PFSK-1 (cell line): ENCODE measurements at regions not wholly inside any gene's neighbourhood (a gene's known extent, or its start where the extent isn't known, plus 50 kb on each side); places are given as distances from the start of the nearest gene placed in this dataset.

Experiments
- POLR2AphosphoS5 ChIP-seq: IDR thresholded peaks from 2 replicates; pipeline ENCODE4 v1.6.1; 2012; ENCODE audit warnings: low read depth, mild to moderate bottlenecking, control low read depth, low read length, moderate library complexity
- REST ChIP-seq, 2 experiments: IDR thresholded peaks; 2 replicates each; pipeline versions ENCODE4 v1.6.1 to v1.8.0; 2011 to 2012; ENCODE audit warnings: low read depth in 2 of 2, low read length in 2 of 2, control low read depth in 1 of 2, inconsistent platforms in 1 of 2, mild to moderate bottlenecking in 1 of 2, moderate library complexity in 1 of 2; ENCODE audit not compliant: insufficient read depth in 1 of 2
- SIN3A ChIP-seq: IDR thresholded peaks from 2 replicates; pipeline ENCODE4 v1.6.1; 2012; ENCODE audit warnings: mild to moderate bottlenecking, low read length, moderate library complexity, borderline replicate concordance; ENCODE audit not compliant: insufficient read depth
- TAF1 ChIP-seq: IDR thresholded peaks from 2 replicates; pipeline ENCODE4 v1.6.1; 2012; ENCODE audit warnings: low read length, control low read depth, borderline replicate concordance; ENCODE audit not compliant: insufficient read depth

- no peak for TF ChIP-seq SIN3A
- no peak for TF ChIP-seq POLR2AphosphoS5
- TF ChIP-seq TAF1 = no peak
- no peak for TF ChIP-seq REST (IDR thresholded peaks at IDR 0.05; ENCODE audit: insufficient read depth in 1 of 2, low read depth in 2 of 2, low read length in 2 of 2)
Measured at GRCh38 chr6:21922086-21922485, 328.5 kb downstream of the SOX4 start.
